Neural progenitor cell (in vitro differentiated cells): ENCODE measurements at regions not wholly inside any gene's neighbourhood (a gene's known extent, or its start where the extent isn't known, plus 50 kb on each side); places are given as distances from the start of the nearest gene placed in this dataset.

ENCODE experiments used
- EZH2 ChIP-seq: fragments of 200-600 bp; sonication (generic); IDR thresholded peaks from 2 replicates; pipeline ENCODE4 v1.6.1; 2017; ENCODE audit warnings: antibody characterized with exemption, mild to moderate bottlenecking, moderate library complexity
- EZH2phosphoT487 ChIP-seq: fragments of 200-600 bp; sonication (generic); IDR thresholded peaks from 2 replicates; pipeline ENCODE4 v1.6.1; 2017; ENCODE audit warnings: antibody characterized with exemption
- TF ChIP-seq, protein P1 (sequence below): fragments of 200-600 bp; sonication (generic); IDR thresholded peaks from 2 replicates; pipeline ENCODE4 v1.5.1; 2017; ENCODE audit warnings: antibody characterized with exemption, mild to moderate bottlenecking

DNA sequence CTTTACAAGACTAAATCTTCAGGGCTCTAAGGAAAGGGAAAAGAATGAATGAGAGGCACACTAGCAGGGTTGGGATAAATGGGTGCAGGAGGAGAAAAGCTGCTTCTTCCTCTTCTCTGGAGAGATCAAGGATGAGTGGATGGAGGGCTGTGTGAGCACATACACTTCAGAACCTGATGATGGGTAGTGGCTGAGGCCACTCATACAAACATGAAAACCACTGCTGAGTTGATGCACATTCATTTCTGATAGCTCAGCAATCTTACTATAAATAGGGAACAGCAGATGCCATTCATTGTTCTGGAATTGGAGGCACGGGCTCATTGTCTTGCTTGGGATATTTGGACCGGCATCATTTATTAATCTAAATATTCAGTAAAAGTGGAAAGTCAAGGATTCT, 152.4 kb upstream of the KCTD1 start:
- TF ChIP-seq, protein P1, sequence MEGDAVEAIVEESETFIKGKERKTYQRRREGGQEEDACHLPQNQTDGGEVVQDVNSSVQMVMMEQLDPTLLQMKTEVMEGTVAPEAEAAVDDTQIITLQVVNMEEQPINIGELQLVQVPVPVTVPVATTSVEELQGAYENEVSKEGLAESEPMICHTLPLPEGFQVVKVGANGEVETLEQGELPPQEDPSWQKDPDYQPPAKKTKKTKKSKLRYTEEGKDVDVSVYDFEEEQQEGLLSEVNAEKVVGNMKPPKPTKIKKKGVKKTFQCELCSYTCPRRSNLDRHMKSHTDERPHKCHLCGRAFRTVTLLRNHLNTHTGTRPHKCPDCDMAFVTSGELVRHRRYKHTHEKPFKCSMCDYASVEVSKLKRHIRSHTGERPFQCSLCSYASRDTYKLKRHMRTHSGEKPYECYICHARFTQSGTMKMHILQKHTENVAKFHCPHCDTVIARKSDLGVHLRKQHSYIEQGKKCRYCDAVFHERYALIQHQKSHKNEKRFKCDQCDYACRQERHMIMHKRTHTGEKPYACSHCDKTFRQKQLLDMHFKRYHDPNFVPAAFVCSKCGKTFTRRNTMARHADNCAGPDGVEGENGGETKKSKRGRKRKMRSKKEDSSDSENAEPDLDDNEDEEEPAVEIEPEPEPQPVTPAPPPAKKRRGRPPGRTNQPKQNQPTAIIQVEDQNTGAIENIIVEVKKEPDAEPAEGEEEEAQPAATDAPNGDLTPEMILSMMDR, result no peak
- no peak for TF ChIP-seq EZH2
- no peak for TF ChIP-seq EZH2phosphoT487
